Caco-2 (cell line): ENCODE measurements at regions not wholly inside any gene's neighbourhood (a gene's known extent, or its start where the extent isn't known, plus 50 kb on each side); places are given as distances from the start of the nearest gene placed in this dataset.

ENCODE experiments used
- BruUV-seq: library from RNA; stranded (reverse); fragments of 400-500 nt; replicated peaks from 2 replicates; lab custom pipeline; 2021; lab: Mats Ljungman, UMichigan
- CTCF ChIA-PET: fragments of 300-600 bp; sonication (Branson Sonifier 250); formaldehyde crosslinking; loops from one replicate; lab custom pipeline; 2022; ENCODE audit warnings: antibody characterized with exemption; lab: Charles Lee
- POLR2A ChIA-PET: fragments of 300-600 bp; sonication (Branson Sonifier 250); formaldehyde crosslinking; loops from one replicate; lab custom pipeline; 2022; ENCODE audit warnings: antibody characterized with exemption; lab: Charles Lee
- DNase-seq, 2 experiments: peaks; one replicate each; pipeline versions ENCODE4 v3.0.0 to v3.0.0-alpha.2; 2020 to 2022
- H3K27me3 ChIP-seq: replicated peaks from 2 replicates; pipeline ENCODE4 v1.6.0; 2011; ENCODE audit warnings: low read length; ENCODE audit not compliant: control insufficient read depth, insufficient read depth
- H3K36me3 ChIP-seq: 2 replicates; pipeline ENCODE4 v1.5.1; 2011; ENCODE audit warnings: low read length; ENCODE audit not compliant: control insufficient read depth, insufficient read depth
- H3K4me1 ChIP-seq: fragments of 250-450 bp; sonication (Bioruptor Pico); 2 replicates; pipeline ENCODE4 v1.5.1; 2020; ENCODE audit warnings: mild to moderate bottlenecking
- H3K4me3 ChIP-seq: 2 replicates; pipeline ENCODE4 v1.5.1; 2011; ENCODE audit warnings: low read depth, mild to moderate bottlenecking, control low read depth, low read length
- H3K9me3 ChIP-seq: fragments of 250-450 bp; sonication (Bioruptor Pico); 2 replicates; pipeline ENCODE4 v1.5.1; 2020; ENCODE audit warnings: mild to moderate bottlenecking, moderate library complexity
- H3K27ac Mint-ChIP-seq: one replicate; pipeline ENCODE4 v1.8.0; 2022; ENCODE audit warnings: mixed read lengths; ENCODE audit not compliant: unreplicated experiment
- H3K27me3 Mint-ChIP-seq: one replicate; pipeline ENCODE4 v1.8.0; 2022; ENCODE audit warnings: mixed read lengths; ENCODE audit not compliant: insufficient read depth, unreplicated experiment
- H3K36me3 Mint-ChIP-seq: one replicate; pipeline ENCODE4 v1.8.0; 2022; ENCODE audit warnings: mild to moderate bottlenecking, mixed read lengths; ENCODE audit not compliant: insufficient read depth, unreplicated experiment
- H3K4me1 Mint-ChIP-seq: one replicate; pipeline ENCODE4 v1.8.0; 2022; ENCODE audit warnings: low read depth, mixed read lengths; ENCODE audit not compliant: unreplicated experiment
- H3K4me3 Mint-ChIP-seq: one replicate; pipeline ENCODE4 v1.8.0; 2022; ENCODE audit warnings: mild to moderate bottlenecking, moderate library complexity, mixed read lengths; ENCODE audit not compliant: unreplicated experiment
- H3K9me3 Mint-ChIP-seq: one replicate; pipeline ENCODE4 v1.8.0; 2022; ENCODE audit warnings: mixed read lengths; ENCODE audit not compliant: unreplicated experiment
- CTCF ChIP-seq, 2 experiments: fragments of 200-600 bp in 1 of 2; IDR thresholded peaks; 1 replicate in 1 of 2; 2 replicates in 1 of 2; pipeline versions ENCODE4 v1.5.1 to v1.8.0; 2011 to 2022; ENCODE audit warnings: antibody characterized with exemption in 1 of 2, control low read depth in 1 of 2, inconsistent platforms in 1 of 2, low read depth in 1 of 2, low read length in 1 of 2, mild to moderate bottlenecking in 1 of 2, moderate library complexity in 1 of 2; ENCODE audit not compliant: insufficient read depth in 1 of 2, severe bottlenecking in 1 of 2, unreplicated experiment in 1 of 2
- intact Hi-C: fragments of 100-400 bp; cut with micrococcal nuclease; formaldehyde crosslinking; loops from one replicate; pipeline ENCODE4 v1.10.0; 2022; ENCODE audit not compliant: unreplicated experiment

GRCh38 chr9:87276327-87276841, 221.3 kb upstream of the DAPK1 start:
- no peaks in the 10 kb centered on the region for H3K4me1 ChIP-seq
- H3K36me3 Mint-ChIP-seq = no peaks in the 10 kb centered on the region
- no peak overlapping the region for H3K4me3 Mint-ChIP-seq
- no peaks in the 10 kb centered on the region for H3K36me3 ChIP-seq
- ChIA-PET POLR2A (no interaction called here), CTCF (no interaction called here)
- BruUV-seq = no TSS peak
- TF ChIP-seq CTCF (IDR thresholded peaks at IDR 0.05; ENCODE audit: insufficient read depth in 1 of 2, low read depth in 1 of 2, low read length in 1 of 2, severe bottlenecking in 1 of 2, unreplicated experiment in 1 of 2) = no peak
- no peaks in the 10 kb centered on the region for H3K27me3 Mint-ChIP-seq
- no peaks in the 10 kb centered on the region for H3K4me1 Mint-ChIP-seq
- no peak for DNase-seq
- no peak overlapping the region for H3K4me3 ChIP-seq
- H3K27ac Mint-ChIP-seq = no peak overlapping the region
- no peaks in the 10 kb centered on the region for H3K9me3 Mint-ChIP-seq
- no peaks in the 10 kb centered on the region for H3K9me3 ChIP-seq
- intact Hi-C loops = no loop called here
- H3K27me3 ChIP-seq = no peaks in the 10 kb centered on the region

- no peak for DNase-seq
- no TSS peak for BruUV-seq
- H3K4me3 Mint-ChIP-seq = no peak overlapping the region
- Histone ChIP-seq H3K36me3 (no peaks in the 10 kb centered on the region), H3K4me3 (no peak overlapping the region), H3K4me1 (no peaks in the 10 kb centered on the region), H3K9me3 (no peaks in the 10 kb centered on the region), H3K27me3 (no peaks in the 10 kb centered on the region)
- ChIA-PET CTCF (no interaction called here), POLR2A (no interaction called here)
- H3K27me3 Mint-ChIP-seq = no peaks in the 10 kb centered on the region
- H3K27ac Mint-ChIP-seq = no peak overlapping the region
- H3K4me1 Mint-ChIP-seq = no peaks in the 10 kb centered on the region
- H3K36me3 Mint-ChIP-seq = no peaks in the 10 kb centered on the region
- no peaks in the 10 kb centered on the region for H3K9me3 Mint-ChIP-seq
- no peak for TF ChIP-seq CTCF (IDR thresholded peaks at IDR 0.05; ENCODE audit: insufficient read depth in 1 of 2, low read depth in 1 of 2, low read length in 1 of 2, severe bottlenecking in 1 of 2, unreplicated experiment in 1 of 2)
- intact Hi-C loops = no loop called here
Observed at GRCh38 chr9:87276851-87277261, 220.8 kb upstream of the DAPK1 start.

GRCh38 chr9:87277346-87277745, 220.3 kb upstream of the DAPK1 start:
- Mint-ChIP-seq H3K36me3 (no peaks in the 10 kb centered on the region), H3K27ac (no peak overlapping the region), H3K27me3 (no peaks in the 10 kb centered on the region), H3K4me3 (no peak overlapping the region), H3K9me3 (no peaks in the 10 kb centered on the region), H3K4me1 (no peaks in the 10 kb centered on the region)
- Histone ChIP-seq H3K9me3 (no peaks in the 10 kb centered on the region), H3K4me3 (no peak overlapping the region), H3K27me3 (no peaks in the 10 kb centered on the region), H3K36me3 (no peaks in the 10 kb centered on the region), H3K4me1 (no peaks in the 10 kb centered on the region)
- ChIA-PET POLR2A (no interaction called here), CTCF (no interaction called here)
- no peak for TF ChIP-seq CTCF (IDR thresholded peaks at IDR 0.05; ENCODE audit: insufficient read depth in 1 of 2, low read depth in 1 of 2, low read length in 1 of 2, severe bottlenecking in 1 of 2, unreplicated experiment in 1 of 2)
- BruUV-seq = no TSS peak
- no peak for DNase-seq
- intact Hi-C loops = no loop called here
